Panc1 (cell line): ENCODE measurements at regions not wholly inside any gene's neighbourhood (a gene's known extent, or its start where the extent isn't known, plus 50 kb on each side); places are given as distances from the start of the nearest gene placed in this dataset.

Experiments used
- ATAC-seq: fragments of 200-7000 bp; cut with Tn5 transposase; 2 replicates; pipeline ENCODE4 v1.9.1; 2020; ENCODE audit warnings: mild to moderate bottlenecking, moderate library complexity
- BruUV-seq: library from RNA; stranded (reverse); fragments of 400-500 nt; replicated peaks from 2 replicates; lab custom pipeline; 2021; lab: Mats Ljungman, UMichigan
- CTCF ChIA-PET: fragments of 300-600 bp; sonication (Branson Sonifier 250); formaldehyde crosslinking; loops from one replicate; lab custom pipeline; 2022; ENCODE audit warnings: antibody characterized with exemption; lab: Charles Lee
- POLR2A ChIA-PET: fragments of 300-600 bp; sonication (Branson Sonifier 250); formaldehyde crosslinking; loops from one replicate; lab custom pipeline; 2022; ENCODE audit warnings: antibody characterized with exemption; lab: Charles Lee
- DNase-seq: peaks from one replicate; pipeline ENCODE4 v3.0.0-alpha.2; 2010; ENCODE audit warnings: low read depth, low spot score
- H3K27ac ChIP-seq: 2 replicates; pipeline ENCODE4 v1.5.1; 2011; ENCODE audit warnings: mild to moderate bottlenecking, low read length, inconsistent platforms
- H3K27me3 ChIP-seq: fragments of 200-500 bp; sonication (Bioruptor generic); 2 replicates; pipeline ENCODE4 v1.6.0; 2014; ENCODE audit warnings: low read length, inconsistent platforms; ENCODE audit not compliant: control insufficient read depth, insufficient read depth
- H3K36me3 ChIP-seq: fragments of 200-500 bp; sonication (Bioruptor generic); 2 replicates; pipeline ENCODE4 v1.5.1; 2014; ENCODE audit warnings: inconsistent platforms, mild to moderate bottlenecking, low read length, moderate library complexity; ENCODE audit not compliant: control insufficient read depth, insufficient read depth
- H3K4me1 ChIP-seq: 2 replicates; pipeline ENCODE4 v1.5.1; 2011; ENCODE audit warnings: inconsistent platforms, mild to moderate bottlenecking, low read length, moderate library complexity; ENCODE audit not compliant: control insufficient read depth, insufficient read depth
- H3K4me3 ChIP-seq, 2 experiments: 2 replicates each; pipeline ENCODE4 v1.5.1; 2011 to 2012; ENCODE audit warnings: low read depth in 2 of 2, low read length in 2 of 2, mild to moderate bottlenecking in 2 of 2, inconsistent platforms in 1 of 2, moderate library complexity in 1 of 2
- H3K9me3 ChIP-seq: fragments of 200-500 bp; sonication (Bioruptor generic); 2 replicates; pipeline ENCODE4 v1.5.1; 2014; ENCODE audit warnings: low read depth, mild to moderate bottlenecking, inconsistent platforms, low read length, moderate library complexity; ENCODE audit not compliant: control insufficient read depth, insufficient read depth
- POLR2AphosphoS5 ChIP-seq: IDR thresholded peaks from 2 replicates; pipeline ENCODE4 v1.6.1; 2012; ENCODE audit warnings: mild to moderate bottlenecking, low read depth, low read length, moderate library complexity
- REST ChIP-seq, 2 experiments: IDR thresholded peaks; 2 replicates each; pipeline ENCODE4 v1.6.1; 2011 to 2012; ENCODE audit warnings: low read depth in 2 of 2, control low read depth in 1 of 2, low read length in 1 of 2, mild to moderate bottlenecking in 1 of 2, moderate library complexity in 1 of 2; ENCODE audit not compliant: insufficient read depth in 1 of 2
- SIN3A ChIP-seq: IDR thresholded peaks from 2 replicates; pipeline ENCODE4 v1.6.1; 2012; ENCODE audit warnings: low read depth, mild to moderate bottlenecking, low read length, moderate library complexity, borderline replicate concordance; ENCODE audit not compliant: insufficient read depth
- TCF7L2 ChIP-seq: IDR thresholded peaks from 2 replicates; pipeline ENCODE4 v1.6.1; 2011; ENCODE audit warnings: mild to moderate bottlenecking, low read depth, low read length, inconsistent platforms
- in situ Hi-C: cut with HindIII; loops from 2 replicates; pipeline ENCODE4 v1.10.0; 2016; ENCODE audit warnings: low sequenced_read_pairs, low pct_unique_long_range_greater_than_20kb
- intact Hi-C: fragments of 100-400 bp; cut with micrococcal nuclease; formaldehyde crosslinking; loops from one replicate; pipeline ENCODE4 v1.10.0; 2022; ENCODE audit not compliant: unreplicated experiment
- TF ChIP-seq, protein P1 (sequence below): fragments of 450-650 bp; IDR thresholded peaks from 2 replicates; pipeline ENCODE4 v1.5.1; 2017; ENCODE audit warnings: mild to moderate bottlenecking

DNA sequence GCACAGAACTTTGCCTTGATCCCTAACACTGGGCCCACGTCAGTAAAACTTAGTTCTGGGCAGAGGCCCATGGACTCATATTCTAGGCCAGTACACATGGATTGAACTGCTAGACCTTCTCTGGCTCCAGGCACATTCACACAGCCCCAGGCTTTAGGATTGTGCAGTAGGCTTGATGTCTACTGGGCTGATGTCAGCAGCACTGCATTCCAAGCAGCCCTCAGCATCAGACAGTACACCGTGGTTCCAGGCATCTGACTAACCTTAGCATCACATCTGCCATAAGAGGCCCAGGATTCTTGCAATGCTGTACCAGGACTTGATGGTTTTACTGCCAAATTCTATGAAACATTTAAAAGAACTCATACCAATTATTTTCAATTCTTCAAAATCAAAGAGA is 301.9 kb downstream of the CCER1 start:
- no TSS peak for BruUV-seq
- Histone ChIP-seq H3K27me3 (no peaks in the 10 kb centered on the region), H3K4me1 (no peaks in the 10 kb centered on the region), H3K27ac (no peak overlapping the region), H3K9me3 (no peaks in the 10 kb centered on the region), H3K36me3 (no peaks in the 10 kb centered on the region), H3K4me3 (no peak overlapping the region)
- in situ Hi-C loops (no loop called here), intact Hi-C loops (no loop called here)
- TF ChIP-seq POLR2AphosphoS5 (no peak), SIN3A (no peak), TCF7L2 (no peak), REST (IDR thresholded peaks at IDR 0.05; ENCODE audit: insufficient read depth in 1 of 2, low read depth in 2 of 2, low read length in 1 of 2) (no peak)
- TF ChIP-seq, protein P1, sequence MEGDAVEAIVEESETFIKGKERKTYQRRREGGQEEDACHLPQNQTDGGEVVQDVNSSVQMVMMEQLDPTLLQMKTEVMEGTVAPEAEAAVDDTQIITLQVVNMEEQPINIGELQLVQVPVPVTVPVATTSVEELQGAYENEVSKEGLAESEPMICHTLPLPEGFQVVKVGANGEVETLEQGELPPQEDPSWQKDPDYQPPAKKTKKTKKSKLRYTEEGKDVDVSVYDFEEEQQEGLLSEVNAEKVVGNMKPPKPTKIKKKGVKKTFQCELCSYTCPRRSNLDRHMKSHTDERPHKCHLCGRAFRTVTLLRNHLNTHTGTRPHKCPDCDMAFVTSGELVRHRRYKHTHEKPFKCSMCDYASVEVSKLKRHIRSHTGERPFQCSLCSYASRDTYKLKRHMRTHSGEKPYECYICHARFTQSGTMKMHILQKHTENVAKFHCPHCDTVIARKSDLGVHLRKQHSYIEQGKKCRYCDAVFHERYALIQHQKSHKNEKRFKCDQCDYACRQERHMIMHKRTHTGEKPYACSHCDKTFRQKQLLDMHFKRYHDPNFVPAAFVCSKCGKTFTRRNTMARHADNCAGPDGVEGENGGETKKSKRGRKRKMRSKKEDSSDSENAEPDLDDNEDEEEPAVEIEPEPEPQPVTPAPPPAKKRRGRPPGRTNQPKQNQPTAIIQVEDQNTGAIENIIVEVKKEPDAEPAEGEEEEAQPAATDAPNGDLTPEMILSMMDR = no peak
- ATAC-seq = no peak
- POLR2A ChIA-PET = no interaction called here
- no peak for DNase-seq
- CTCF ChIA-PET = no interaction called here

DNA sequence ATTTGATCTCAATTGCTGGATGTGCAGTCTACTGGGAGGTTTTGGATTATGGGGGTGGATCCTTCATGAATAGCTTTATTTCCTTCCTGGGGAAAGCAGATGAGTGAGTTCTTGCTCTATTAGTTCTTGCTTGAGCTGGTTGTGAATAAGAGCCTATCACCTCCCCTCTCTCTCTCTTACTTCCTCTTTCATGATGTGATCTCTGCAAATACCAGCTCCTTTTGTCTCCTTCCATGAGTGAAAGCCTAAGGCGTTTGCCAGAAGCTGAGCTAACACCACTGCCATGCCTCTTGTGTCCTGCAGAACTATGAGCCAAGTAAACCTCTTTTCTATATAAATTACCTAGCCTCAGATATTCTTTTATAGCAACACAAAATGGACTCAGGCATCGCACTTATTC is 302.7 kb downstream of the CCER1 start:
- ATAC-seq (no peak), DNase-seq (no peak)
- intact Hi-C loops (no loop called here), in situ Hi-C loops (no loop called here)
- Histone ChIP-seq H3K27me3 (no peaks in the 10 kb centered on the region), H3K27ac (no peak overlapping the region), H3K9me3 (no peaks in the 10 kb centered on the region), H3K4me1 (no peaks in the 10 kb centered on the region), H3K36me3 (no peaks in the 10 kb centered on the region), H3K4me3 (no peak overlapping the region)
- TF ChIP-seq SIN3A (no peak), TCF7L2 (no peak), POLR2AphosphoS5 (no peak), REST (IDR thresholded peaks at IDR 0.05; ENCODE audit: insufficient read depth in 1 of 2, low read depth in 2 of 2, low read length in 1 of 2) (no peak)
- TF ChIP-seq, protein P1 = no peak
- BruUV-seq = no TSS peak
- ChIA-PET POLR2A (no interaction called here), CTCF (no interaction called here)
